NK-92 treated with Interleukin-12 subunit alpha and Interleukin-12 subunit beta, amount 100 ng/mL, for 24 hours (cell line): ENCODE measurements at regions not wholly inside any gene's neighbourhood (a gene's known extent, or its start where the extent isn't known, plus 50 kb on each side); places are given as distances from the start of the nearest gene placed in this dataset.

ENCODE experiments used
- DNase-seq: peaks from one replicate; lab custom pipeline; 2025; lab: John Stamatoyannopoulos, UW

- no peak for DNase-seq
Measured at GRCh38 chr16:72404299-72404698, 232.3 kb upstream of the PMFBP1 start.

DNA sequence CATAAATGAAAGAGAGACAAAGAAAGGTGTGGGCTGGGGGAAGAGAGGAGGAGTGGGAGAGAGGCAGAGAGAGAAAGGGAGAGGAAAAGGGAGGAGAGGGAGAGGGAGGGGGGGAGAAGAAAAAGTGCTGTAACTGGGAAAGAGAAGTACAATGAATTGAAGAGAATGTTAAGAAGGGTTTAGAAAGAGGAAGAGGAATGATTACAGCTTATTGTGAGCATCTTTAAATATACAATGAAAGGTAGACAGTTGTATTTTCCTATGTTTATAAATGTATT lies 229.1 kb upstream of the PMFBP1 start:
- no peak for DNase-seq

DNA sequence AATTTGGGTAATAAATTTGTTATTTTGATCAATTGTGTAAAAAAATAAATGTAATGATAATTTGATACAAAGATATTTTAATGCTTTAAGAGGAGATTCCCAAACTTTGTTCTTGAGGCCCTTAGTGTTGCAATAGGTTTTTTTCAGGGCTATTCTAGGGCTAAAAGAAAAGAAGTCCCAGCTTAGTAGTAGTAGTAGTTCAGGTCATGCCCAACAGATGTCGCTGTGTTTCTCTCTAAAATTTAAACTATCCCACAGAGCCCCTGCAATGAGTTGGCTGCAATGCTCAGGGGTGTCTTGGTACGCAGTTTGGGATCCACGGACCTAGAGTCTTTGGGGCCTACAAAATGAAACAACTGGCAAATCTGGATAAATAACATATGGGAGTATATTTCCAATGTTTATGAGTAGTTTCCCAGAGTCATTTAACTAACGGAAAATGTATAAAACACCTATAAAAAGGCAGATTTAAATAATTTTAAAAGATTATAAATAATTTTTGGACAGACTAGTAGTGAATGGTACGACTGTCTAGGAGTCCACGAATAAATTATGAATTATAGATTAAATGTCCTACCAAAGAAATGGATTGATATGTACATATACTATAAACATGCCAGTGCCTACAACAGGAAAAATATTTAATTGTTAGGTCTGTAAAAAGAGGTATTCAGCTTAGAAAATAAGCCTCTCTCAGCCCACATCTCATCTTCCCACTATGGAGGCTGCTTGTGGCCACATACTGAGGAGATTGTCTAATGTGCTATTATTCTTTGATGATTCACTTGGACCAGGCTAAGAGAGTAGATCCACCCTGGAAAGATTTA lies 228.5 kb upstream of the PMFBP1 start:
- no peak for DNase-seq

DNA sequence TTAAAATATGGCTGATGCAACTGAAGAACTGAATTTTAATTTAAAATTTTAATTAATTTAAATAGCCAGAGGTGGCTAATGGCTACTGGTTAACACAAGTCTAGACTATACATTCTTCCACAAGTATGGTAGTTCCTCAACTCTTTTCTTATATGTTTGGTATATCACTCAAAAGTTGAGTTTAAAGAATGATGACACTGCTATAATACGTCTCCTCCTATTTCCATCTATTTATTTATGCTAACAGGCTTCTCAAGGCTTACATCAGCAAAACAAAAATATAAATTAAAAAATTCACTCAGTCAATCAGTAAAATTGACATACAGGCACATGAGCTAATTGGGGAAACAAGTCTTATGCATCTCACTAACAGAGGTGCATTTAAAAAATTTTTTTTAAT lies 227.9 kb upstream of the PMFBP1 start:
- no peak for DNase-seq

GRCh38 chr16:72397876-72398275 lies 225.9 kb upstream of the PMFBP1 start:
- DNase-seq = no peak

DNA sequence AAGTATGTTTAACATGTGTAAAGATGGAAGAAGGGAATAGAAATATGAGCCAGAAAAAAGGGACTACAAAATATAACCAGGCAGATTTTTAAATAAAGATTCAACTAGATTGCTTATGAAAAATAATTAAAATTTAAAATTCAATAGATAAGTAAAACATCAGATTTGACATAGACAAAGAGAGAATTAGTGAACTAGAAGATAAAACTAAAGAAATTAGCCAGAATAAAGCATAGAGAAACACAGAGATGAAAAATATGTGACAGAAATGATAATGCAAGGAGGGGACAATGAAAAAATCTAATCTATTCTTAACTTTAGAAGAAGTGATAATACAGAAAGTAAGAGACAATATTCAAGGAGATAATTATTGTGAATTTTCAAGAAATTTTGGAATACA lies 222.6 kb upstream of the PMFBP1 start:
- no peak for DNase-seq

- DNase-seq = no peak
Measured at GRCh38 chr16:72389791-72390190, 217.8 kb upstream of the PMFBP1 start.

- DNase-seq = no peak
Measured at GRCh38 chr16:72388007-72388406, 216.1 kb upstream of the PMFBP1 start.

DNA sequence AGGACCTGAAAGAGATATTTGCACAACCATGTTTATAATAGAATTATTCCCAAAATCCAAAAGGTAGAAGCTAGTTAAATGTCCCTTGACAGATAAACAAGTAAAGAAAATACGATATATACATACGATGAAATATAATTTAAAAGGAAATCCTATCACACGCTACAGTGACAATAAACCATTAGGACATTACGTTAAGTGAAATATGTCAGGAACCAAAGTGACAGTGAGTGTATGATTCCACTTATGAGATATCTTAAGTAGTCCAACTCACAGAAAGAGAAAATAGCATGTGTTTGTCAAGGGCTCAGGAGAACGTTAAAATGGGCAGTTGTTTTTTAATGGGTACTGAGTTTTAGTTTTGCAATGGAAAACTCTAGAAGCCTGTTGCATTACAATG lies 212.7 kb upstream of the PMFBP1 start:
- DNase-seq = no peak

GRCh38 chr16:72380283-72380682 lies 208.3 kb upstream of the PMFBP1 start:
- DNase-seq = no peak

DNA sequence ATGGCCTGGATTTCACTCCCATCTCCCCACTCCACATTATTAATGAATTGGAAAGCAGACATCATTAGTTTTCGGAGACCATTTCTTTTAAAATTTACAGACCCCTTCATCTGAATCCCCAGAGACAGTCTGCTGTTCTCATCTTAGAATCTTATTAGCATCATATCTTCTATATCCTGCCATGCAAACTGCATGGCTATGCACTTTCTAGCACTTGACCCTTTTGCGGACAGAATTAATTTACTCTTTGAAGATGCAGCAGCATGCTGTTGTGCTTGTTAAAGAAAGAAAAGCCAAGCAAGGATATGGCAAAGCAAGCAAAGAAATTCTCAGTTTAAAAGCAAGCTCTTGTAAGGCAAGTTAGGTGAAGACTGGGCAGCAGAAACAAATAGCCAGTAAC lies 201.2 kb upstream of the PMFBP1 start:
- DNase-seq = no peak

- no peak for DNase-seq
Measured at GRCh38 chr16:72372087-72373045, 200.4 kb upstream of the PMFBP1 start.

- DNase-seq = no peak
Measured at GRCh38 chr16:72371307-72372086, 199.5 kb upstream of the PMFBP1 start.

DNA sequence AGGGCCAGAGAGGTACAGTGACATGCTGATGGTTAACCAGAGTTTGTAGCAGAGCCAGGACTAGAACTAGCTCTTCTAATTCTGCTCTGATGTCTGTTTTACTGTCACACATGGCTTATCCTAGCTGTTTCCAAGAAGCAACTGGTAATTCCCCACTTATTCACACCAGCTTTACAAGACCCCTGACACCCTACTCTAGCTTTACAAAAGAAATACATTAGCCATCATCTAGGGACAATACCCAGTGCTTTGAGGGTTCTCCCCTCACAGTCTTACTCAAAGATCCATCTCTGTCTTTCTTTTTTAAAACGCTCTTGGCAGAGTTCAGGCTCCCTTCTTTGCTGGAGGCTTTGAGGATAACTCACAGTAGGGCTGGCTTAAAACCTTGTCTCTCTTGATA lies 197.3 kb upstream of the PMFBP1 start:
- DNase-seq = no peak

GRCh38 chr16:72367851-72368250 lies 195.9 kb upstream of the PMFBP1 start:
- no peak for DNase-seq

DNA sequence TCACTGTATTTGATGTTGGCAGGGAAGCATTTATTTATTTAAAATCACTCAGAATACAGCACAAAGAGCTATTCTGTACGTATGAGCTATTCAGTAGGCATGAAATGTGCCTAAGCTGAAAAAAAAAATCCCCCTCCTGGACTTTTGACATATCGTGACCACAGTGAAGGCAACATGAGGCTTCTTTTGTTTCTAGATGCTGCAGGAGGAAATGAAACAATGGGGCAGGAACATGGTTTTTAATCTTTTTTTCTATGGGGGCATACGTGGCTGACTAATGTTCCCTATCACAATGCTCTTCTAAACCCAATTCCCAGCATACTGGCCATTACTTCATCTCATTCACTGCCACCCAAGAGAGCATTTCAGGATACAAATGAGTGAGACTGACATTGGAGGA lies 191.0 kb upstream of the PMFBP1 start:
- DNase-seq = no peak

- DNase-seq = no peak
Measured at GRCh38 chr16:72362476-72362875, 190.5 kb upstream of the PMFBP1 start.

DNA sequence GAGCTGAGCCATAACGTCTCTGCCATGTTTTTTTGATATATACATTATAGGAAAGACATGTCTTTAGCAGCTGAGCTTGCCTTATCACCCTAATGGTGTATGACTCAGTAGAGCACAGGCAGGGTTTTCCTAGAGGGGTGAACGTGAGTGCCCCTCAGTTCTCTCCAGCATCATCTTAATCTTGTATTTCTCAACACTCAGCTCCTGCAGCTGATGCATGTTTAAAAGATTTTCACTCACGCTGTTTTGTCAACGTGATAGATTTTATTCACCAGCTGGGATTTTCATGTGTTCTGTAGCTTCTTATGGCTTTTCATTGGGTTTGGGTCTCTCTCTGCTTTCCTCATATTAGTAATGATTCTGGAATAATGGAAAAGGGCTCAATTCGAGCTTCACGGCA lies 186.0 kb upstream of the PMFBP1 start:
- no peak for DNase-seq

GRCh38 chr16:72355561-72355960 lies 183.6 kb upstream of the PMFBP1 start:
- DNase-seq = no peak

GRCh38 chr16:72349719-72350118 lies 177.8 kb upstream of the PMFBP1 start:
- DNase-seq = no peak

- no peak for DNase-seq
Measured at GRCh38 chr16:72332926-72333325, 161.0 kb upstream of the PMFBP1 start.

- DNase-seq = no peak
Measured at GRCh38 chr16:72324578-72324977, 152.6 kb upstream of the PMFBP1 start.

- no peak for DNase-seq
Measured at GRCh38 chr16:72317446-72317845, 145.5 kb upstream of the PMFBP1 start.
